Endothelial cell of umbilical vein (primary cell): ENCODE measurements at regions not wholly inside any gene's neighbourhood (a gene's known extent, or its start where the extent isn't known, plus 50 kb on each side); places are given as distances from the start of the nearest gene placed in this dataset.

Source experiments
- BruUV-seq: library from RNA; stranded (reverse); fragments of 400-500 nt; replicated peaks from 2 replicates; lab custom pipeline; 2021; lab: Mats Ljungman, UMichigan
- CTCF ChIA-PET: fragments of 300-600, 350-600 bp; sonication (Branson Sonifier 250); formaldehyde crosslinking; loops from one replicate; lab custom pipeline; 2021; ENCODE audit warnings: antibody characterized with exemption, inconsistent platforms; lab: Charles Lee
- POLR2A ChIA-PET: fragments of 300-600, 350-600 bp; sonication (Branson Sonifier 250); formaldehyde crosslinking; loops from one replicate; lab custom pipeline; 2021; ENCODE audit warnings: antibody characterized with exemption, inconsistent platforms; lab: Charles Lee
- DNase-seq: peaks from one replicate; pipeline ENCODE4 v3.0.0-alpha.2; 2011; ENCODE audit warnings: low read depth, low spot score
- FAIRE-seq: peaks from 2 replicates; lab custom pipeline; 2011; peaks lifted over from hg19 to GRCh38; lab: Jason Lieb, UNC
- H2AFZ ChIP-seq: 2 replicates; pipeline ENCODE4 v1.6.0; 2012; ENCODE audit warnings: low read depth, low read length, control low read depth, inconsistent platforms
- H3K27ac ChIP-seq: 2 replicates; pipeline ENCODE4 v1.5.1; 2011; ENCODE audit warnings: low read depth, mild to moderate bottlenecking, control low read depth, low read length, moderate library complexity; ENCODE audit not compliant: insufficient read depth
- H3K27me3 ChIP-seq, 2 experiments: 2 replicates each; pipeline versions ENCODE4 v1.6.0 to v1.6.1; 2011; ENCODE audit warnings: low read length in 2 of 2, mixed read lengths in 1 of 2; ENCODE audit not compliant: control insufficient read depth in 2 of 2, insufficient read depth in 2 of 2
- H3K36me3 ChIP-seq, 2 experiments: 2 replicates in 1 of 2; 3 replicates in 1 of 2; pipeline ENCODE4 v1.5.1; 2011; ENCODE audit warnings: low read length in 2 of 2, mild to moderate bottlenecking in 1 of 2, moderate library complexity in 1 of 2; ENCODE audit not compliant: control insufficient read depth in 2 of 2, insufficient read depth in 2 of 2; ENCODE audit errors: extremely low read depth in 1 of 2
- H3K4me1 ChIP-seq: 3 replicates; pipeline ENCODE4 v1.5.1; 2011; ENCODE audit warnings: mild to moderate bottlenecking, low read length; ENCODE audit not compliant: control insufficient read depth, insufficient read depth; ENCODE audit errors: extremely low read depth
- H3K4me2 ChIP-seq: 2 replicates; pipeline ENCODE4 v1.6.1; 2011; ENCODE audit warnings: low read length, control low read depth, mixed read lengths; ENCODE audit not compliant: insufficient read depth
- H3K4me3 ChIP-seq, 3 experiments: fragments of 200-600 bp in 1 of 3; sonication (generic), shearing (Covaris generic) in 1 of 3; replicated peaks in 1 of 3; 2 replicates each; pipeline ENCODE4 v1.5.1; 2011 to 2016; ENCODE audit warnings: control low read depth in 3 of 3, low read length in 3 of 3, mild to moderate bottlenecking in 2 of 3, inconsistent platforms in 1 of 3, low read depth in 1 of 3, moderate library complexity in 1 of 3; ENCODE audit not compliant: insufficient read depth in 1 of 3
- H3K79me2 ChIP-seq: 2 replicates; pipeline ENCODE4 v1.6.0; 2012; ENCODE audit warnings: low read length, inconsistent platforms; ENCODE audit not compliant: control insufficient read depth, insufficient read depth
- H3K9ac ChIP-seq: replicated peaks from 2 replicates; pipeline ENCODE3; 2011; ENCODE audit warnings: low read length, control low read depth; ENCODE audit not compliant: insufficient read depth; ENCODE audit errors: extremely low read depth
- H3K9me1 ChIP-seq: replicated peaks from 3 replicates; pipeline ENCODE4 v1.6.0; 2011; ENCODE audit warnings: mild to moderate bottlenecking, low read length; ENCODE audit not compliant: control insufficient read depth, insufficient read depth; ENCODE audit errors: extremely low read depth
- H3K9me3 ChIP-seq: replicated peaks from 2 replicates; pipeline ENCODE4 v1.5.1; 2012; ENCODE audit warnings: low read length, inconsistent platforms; ENCODE audit not compliant: control insufficient read depth, insufficient read depth
- H4K20me1 ChIP-seq: replicated peaks from 2 replicates; pipeline ENCODE3; 2011; ENCODE audit warnings: mild to moderate bottlenecking, low read length; ENCODE audit not compliant: control insufficient read depth, insufficient read depth; ENCODE audit errors: extremely low read depth
- CTCF ChIP-seq, 2 donors: IDR thresholded peaks; 1 replicate in 1 of 2; 2 replicates in 1 of 2; pipeline ENCODE4 v1.5.1; 2011; ENCODE audit warnings: low read length in 2 of 2, mild to moderate bottlenecking in 2 of 2, moderate library complexity in 2 of 2, control low read depth in 1 of 2, inconsistent platforms in 1 of 2, low read depth in 1 of 2; ENCODE audit not compliant: insufficient read depth in 1 of 2; ENCODE audit errors: extremely low read depth in 1 of 2
- EZH2 ChIP-seq: IDR thresholded peaks from 2 replicates; pipeline ENCODE4 v1.6.1; 2012; ENCODE audit warnings: borderline replicate concordance, low read depth, mild to moderate bottlenecking, moderate library complexity, low read length, inconsistent platforms; ENCODE audit not compliant: severe bottlenecking
- FOS ChIP-seq: IDR thresholded peaks from 2 replicates; pipeline ENCODE4 v1.6.1; 2011; ENCODE audit warnings: mild to moderate bottlenecking, low read length, moderate library complexity, borderline replicate concordance; ENCODE audit not compliant: insufficient read depth
- GATA2 ChIP-seq: IDR thresholded peaks from 2 replicates; pipeline ENCODE4 v1.7.0; 2011; ENCODE audit warnings: low read depth, mild to moderate bottlenecking, moderate library complexity, mixed read lengths, low read length; ENCODE audit not compliant: insufficient read length, insufficient read depth
- JUN ChIP-seq: IDR thresholded peaks from 2 replicates; pipeline ENCODE4 v1.6.1; 2011; ENCODE audit warnings: borderline replicate concordance, low read depth; ENCODE audit not compliant: insufficient read length, insufficient read depth
- MAX ChIP-seq: IDR thresholded peaks from 2 replicates; pipeline ENCODE4 v1.6.1; 2011; ENCODE audit not compliant: insufficient read depth, insufficient read length
- MYC ChIP-seq: IDR thresholded peaks from one replicate; pipeline ENCODE4 v1.6.1; 2011; ENCODE audit warnings: mild to moderate bottlenecking, low read depth, low read length
- POLR2A ChIP-seq: IDR thresholded peaks from 2 replicates; pipeline ENCODE4 v1.6.1; 2012; ENCODE audit warnings: low read depth, mild to moderate bottlenecking, control low read depth, low read length
- POLR2AphosphoS5 ChIP-seq: IDR thresholded peaks from 2 replicates; pipeline ENCODE4 v1.6.1; 2012; ENCODE audit warnings: low read depth, mild to moderate bottlenecking, control low read depth, low read length, moderate library complexity; ENCODE audit not compliant: insufficient read depth
- dilution Hi-C: fragments of 300-500 bp; cut with MboI; formaldehyde crosslinking; loops from one replicate; pipeline ENCODE4 v1.15.0; 2019; ENCODE audit warnings: low sequenced_read_pairs; ENCODE audit not compliant: extremely low pct_ligation_motif_present
- intact Hi-C: fragments of 100-400 bp; cut with micrococcal nuclease; formaldehyde crosslinking; loops from one replicate; pipeline ENCODE4 v1.10.0; 2022

DNA sequence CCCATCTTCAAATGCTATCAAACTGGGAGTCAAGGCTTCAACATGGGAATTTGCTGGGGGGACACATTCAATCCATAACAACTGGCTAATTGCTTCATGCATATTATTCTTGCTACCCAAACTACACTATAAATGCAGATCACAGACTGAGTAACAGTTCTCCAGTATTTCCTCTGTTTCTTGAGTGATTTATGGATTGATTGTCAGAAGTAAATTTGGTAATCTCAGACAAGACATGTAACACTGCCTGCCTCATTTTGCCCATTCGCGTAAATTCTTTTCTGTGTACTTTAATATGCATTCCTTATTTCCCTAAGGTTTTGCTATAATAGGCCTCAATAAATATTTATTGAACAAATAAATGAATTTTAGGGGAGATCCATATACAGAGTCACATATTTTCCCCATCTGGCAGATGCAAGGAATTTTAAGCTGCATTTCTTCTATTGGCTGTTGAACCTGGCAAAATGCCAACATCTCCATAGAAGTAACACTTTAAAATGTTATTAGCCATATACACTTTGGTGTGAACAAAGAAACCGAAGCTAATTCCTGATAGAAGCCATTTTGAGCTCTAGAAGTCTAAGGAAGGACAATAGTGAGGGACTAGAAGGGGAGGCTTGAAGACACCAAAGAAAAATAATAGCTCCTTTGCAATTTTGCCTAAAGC is 98.2 kb downstream of the QRSL1 start:
- no peaks in the 10 kb centered on the region for H3K36me3 ChIP-seq
- H3K9me1 ChIP-seq: no peaks in the 10 kb centered on the region
- H3K79me2 ChIP-seq: no peaks in the 10 kb centered on the region
- TF ChIP-seq MAX (no peak), FOS (no peak), MYC (no peak), JUN (no peak), CTCF (IDR thresholded peaks at IDR 0.05; ENCODE audit: extremely low read depth in 1 of 2, insufficient read depth in 1 of 2, low read depth in 1 of 2, low read length in 2 of 2) (no peak), GATA2 (no peak), EZH2 (no peak), POLR2AphosphoS5 (no peak), POLR2A (no peak)
- H3K9me3 ChIP-seq: no peaks in the 10 kb centered on the region
- no peak for DNase-seq
- CTCF ChIA-PET: no interaction called here
- H2AFZ ChIP-seq: no peak overlapping the region
- no peak for FAIRE-seq
- H3K9ac ChIP-seq: no peak overlapping the region
- intact Hi-C loops (no loop called here), dilution Hi-C loops (no loop called here)
- POLR2A ChIA-PET: no interaction called here
- no peak overlapping the region for H3K27ac ChIP-seq
- no peaks in the 10 kb centered on the region for H3K27me3 ChIP-seq
- H4K20me1 ChIP-seq: no peaks in the 10 kb centered on the region
- no TSS peak for BruUV-seq
- H3K4me1 ChIP-seq: no peaks in the 10 kb centered on the region
- H3K4me2 ChIP-seq: no peak overlapping the region
- H3K4me3 ChIP-seq: no peak overlapping the region
